CD4-positive, CD25-positive, alpha-beta regulatory T cell (primary cell): ENCODE measurements at regions not wholly inside any gene's neighbourhood (a gene's known extent, or its start where the extent isn't known, plus 50 kb on each side); places are given as distances from the start of the nearest gene placed in this dataset.

ENCODE experiments used
- ATAC-seq, 2 donors: fragments of 150-1000 bp; cut with Tn5 transposase; one replicate each; pipeline ENCODE4 v1.10.0; 2021; ENCODE audit warnings: low read depth in 2 of 2, moderate number of reproducible peaks in 2 of 2, moderate library complexity in 1 of 2
- DNase-seq, 3 donors: peaks; one replicate each; pipeline versions ENCODE4 v3.0.0 to v3.0.0-alpha.2; 2012 to 2022; ENCODE audit warnings: mixed read lengths in 1 of 3
- H3K27ac ChIP-seq: one replicate; pipeline ENCODE4 v1.7.0; 2013; ENCODE audit warnings: mild to moderate bottlenecking, low read length; ENCODE audit not compliant: insufficient read depth, poor library complexity, severe bottlenecking
- H3K27me3 ChIP-seq: one replicate; pipeline ENCODE4 v1.7.0; 2013; ENCODE audit warnings: low read length; ENCODE audit not compliant: control insufficient read depth, insufficient read depth
- H3K36me3 ChIP-seq: one replicate; pipeline ENCODE4 v1.7.0; 2013; ENCODE audit warnings: mild to moderate bottlenecking, low read length, moderate library complexity; ENCODE audit not compliant: control insufficient read depth, insufficient read depth
- H3K4me1 ChIP-seq: 2 replicates; pipeline ENCODE4 v1.7.0; 2013; ENCODE audit warnings: mild to moderate bottlenecking, low read length; ENCODE audit not compliant: insufficient read depth, control insufficient read depth, poor library complexity, severe bottlenecking
- H3K4me3 ChIP-seq: one replicate; pipeline ENCODE4 v1.7.0; 2013; ENCODE audit warnings: low read depth, mild to moderate bottlenecking, low read length, moderate library complexity
- H3K9me3 ChIP-seq, 2 experiments: 1 replicate in 1 of 2; 2 replicates in 1 of 2; pipeline ENCODE4 v1.7.0; 2013; ENCODE audit warnings: low read length in 2 of 2, mild to moderate bottlenecking in 1 of 2, moderate library complexity in 1 of 2; ENCODE audit not compliant: control insufficient read depth in 2 of 2
- H3K27ac Mint-ChIP-seq, 3 donors: one replicate each; pipeline ENCODE4 v1.8.0; 2020 to 2022; ENCODE audit warnings: mild to moderate bottlenecking in 3 of 3, mixed read lengths in 3 of 3, moderate library complexity in 2 of 3
- H3K27me3 Mint-ChIP-seq: one replicate; pipeline ENCODE4 v1.8.0; 2022; ENCODE audit warnings: mild to moderate bottlenecking, mixed read lengths
- H3K36me3 Mint-ChIP-seq: one replicate; pipeline ENCODE4 v1.8.0; 2020; ENCODE audit warnings: mixed read lengths
- H3K4me1 Mint-ChIP-seq, 4 donors: one replicate each; pipeline ENCODE4 v1.8.0; 2020 to 2022; ENCODE audit warnings: mixed read lengths in 4 of 4, mild to moderate bottlenecking in 1 of 4
- H3K4me3 Mint-ChIP-seq, 4 donors: one replicate each; pipeline ENCODE4 v1.8.0; 2020 to 2022; ENCODE audit warnings: mild to moderate bottlenecking in 4 of 4, mixed read lengths in 4 of 4, moderate library complexity in 3 of 4
- H3K9me3 Mint-ChIP-seq, 7 donors: one replicate each; pipeline ENCODE4 v1.8.0; 2020 to 2022; ENCODE audit warnings: mixed read lengths in 7 of 7, mild to moderate bottlenecking in 3 of 7, moderate library complexity in 2 of 7

DNA sequence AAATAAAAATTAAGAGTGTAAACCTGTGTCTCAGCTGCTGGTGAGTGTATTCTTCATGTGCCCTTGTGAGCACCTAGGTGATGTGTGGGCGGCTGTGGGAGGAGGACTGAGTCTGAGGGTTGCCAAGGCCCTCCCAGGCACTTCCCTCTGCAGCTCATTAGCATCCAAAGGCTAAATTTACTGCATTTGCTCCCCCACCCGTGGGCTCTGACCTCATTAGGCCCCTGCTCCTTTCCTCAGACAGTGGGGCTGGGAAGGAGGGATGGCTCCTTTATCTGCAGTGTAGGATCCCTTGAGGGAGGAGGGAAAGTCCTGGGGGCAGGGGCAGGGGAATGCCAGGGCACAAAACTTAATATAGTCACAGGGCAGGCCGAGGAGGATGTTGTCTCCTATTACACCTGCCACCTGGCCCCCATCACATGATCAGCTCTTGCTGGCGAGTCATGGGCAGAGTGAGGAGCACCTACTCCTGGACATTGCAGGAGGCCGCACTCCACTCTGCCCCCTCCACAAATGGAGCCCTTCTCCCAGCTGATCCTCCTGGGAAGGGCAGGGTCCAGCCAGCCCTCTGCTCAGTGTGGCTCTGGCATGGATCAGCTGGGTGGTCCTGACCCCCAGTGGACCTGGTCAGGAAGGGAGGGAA is 133.2 kb downstream of the MRPL14 start:
- no peaks in the 10 kb centered on the region for H3K36me3 ChIP-seq
- H3K4me3 ChIP-seq = no peak overlapping the region
- Mint-ChIP-seq H3K27ac (no peak overlapping the region), H3K4me3 (no peak overlapping the region), H3K36me3 (no peaks in the 10 kb centered on the region), H3K27me3 (peaks cover 5% of the 10 kb centered on the region), H3K4me1 (no peaks in the 10 kb centered on the region), H3K9me3 (no peaks in the 10 kb centered on the region)
- H3K4me1 ChIP-seq = no peaks in the 10 kb centered on the region
- DNase-seq (no peak), ATAC-seq (no peak)
- no peaks in the 10 kb centered on the region for H3K27me3 ChIP-seq
- H3K9me3 ChIP-seq = no peaks in the 10 kb centered on the region
- no peak overlapping the region for H3K27ac ChIP-seq

GRCh38 chr6:43992783-43993644 is 134.2 kb downstream of the MRPL14 start:
- DNase-seq = no peak
- Histone ChIP-seq H3K4me3 (no peak overlapping the region), H3K36me3 (no peaks in the 10 kb centered on the region), H3K27me3 (no peaks in the 10 kb centered on the region), H3K27ac (no peak overlapping the region), H3K4me1 (no peaks in the 10 kb centered on the region), H3K9me3 (no peaks in the 10 kb centered on the region)
- Mint-ChIP-seq H3K27ac (no peak overlapping the region), H3K36me3 (no peaks in the 10 kb centered on the region), H3K4me3 (no peak overlapping the region), H3K9me3 (no peaks in the 10 kb centered on the region), H3K4me1 (no peaks in the 10 kb centered on the region), H3K27me3 (no peaks in the 10 kb centered on the region)
- no peak for ATAC-seq

DNA sequence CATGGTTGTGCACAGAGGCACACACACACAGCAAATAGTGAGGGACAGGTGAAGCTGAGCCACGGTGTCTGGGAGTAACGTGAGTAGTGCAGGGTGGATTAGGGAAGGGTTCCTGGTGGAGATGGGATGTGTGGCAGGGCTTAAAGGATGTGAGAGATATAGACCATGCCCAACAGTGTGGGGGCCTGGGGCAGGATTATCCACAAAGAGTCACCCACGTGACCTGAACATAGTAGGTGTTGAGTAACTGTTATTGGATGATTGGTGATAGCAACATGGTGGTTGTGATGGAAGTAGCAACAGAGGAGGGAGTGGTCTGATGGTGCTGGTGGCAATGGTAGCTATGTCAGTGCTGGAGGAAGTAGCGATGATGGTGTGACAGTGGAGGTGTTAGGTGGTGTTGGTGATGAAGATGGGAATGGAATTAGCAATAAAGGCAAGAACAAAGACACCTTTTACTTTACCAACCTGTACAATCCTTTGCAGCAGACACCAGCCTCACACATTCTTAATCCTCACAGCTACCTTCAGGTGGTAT is 135.1 kb downstream of the MRPL14 start:
- H3K9me3 ChIP-seq = no peaks in the 10 kb centered on the region
- DNase-seq (no peak), ATAC-seq (no peak)
- no peak overlapping the region for H3K4me3 ChIP-seq
- Mint-ChIP-seq H3K36me3 (no peaks in the 10 kb centered on the region), H3K9me3 (no peaks in the 10 kb centered on the region), H3K4me3 (no peak overlapping the region), H3K27me3 (no peaks in the 10 kb centered on the region), H3K27ac (no peak overlapping the region), H3K4me1 (no peaks in the 10 kb centered on the region)
- H3K36me3 ChIP-seq = no peaks in the 10 kb centered on the region
- H3K27me3 ChIP-seq = no peaks in the 10 kb centered on the region
- no peak overlapping the region for H3K27ac ChIP-seq
- no peaks in the 10 kb centered on the region for H3K4me1 ChIP-seq

DNA sequence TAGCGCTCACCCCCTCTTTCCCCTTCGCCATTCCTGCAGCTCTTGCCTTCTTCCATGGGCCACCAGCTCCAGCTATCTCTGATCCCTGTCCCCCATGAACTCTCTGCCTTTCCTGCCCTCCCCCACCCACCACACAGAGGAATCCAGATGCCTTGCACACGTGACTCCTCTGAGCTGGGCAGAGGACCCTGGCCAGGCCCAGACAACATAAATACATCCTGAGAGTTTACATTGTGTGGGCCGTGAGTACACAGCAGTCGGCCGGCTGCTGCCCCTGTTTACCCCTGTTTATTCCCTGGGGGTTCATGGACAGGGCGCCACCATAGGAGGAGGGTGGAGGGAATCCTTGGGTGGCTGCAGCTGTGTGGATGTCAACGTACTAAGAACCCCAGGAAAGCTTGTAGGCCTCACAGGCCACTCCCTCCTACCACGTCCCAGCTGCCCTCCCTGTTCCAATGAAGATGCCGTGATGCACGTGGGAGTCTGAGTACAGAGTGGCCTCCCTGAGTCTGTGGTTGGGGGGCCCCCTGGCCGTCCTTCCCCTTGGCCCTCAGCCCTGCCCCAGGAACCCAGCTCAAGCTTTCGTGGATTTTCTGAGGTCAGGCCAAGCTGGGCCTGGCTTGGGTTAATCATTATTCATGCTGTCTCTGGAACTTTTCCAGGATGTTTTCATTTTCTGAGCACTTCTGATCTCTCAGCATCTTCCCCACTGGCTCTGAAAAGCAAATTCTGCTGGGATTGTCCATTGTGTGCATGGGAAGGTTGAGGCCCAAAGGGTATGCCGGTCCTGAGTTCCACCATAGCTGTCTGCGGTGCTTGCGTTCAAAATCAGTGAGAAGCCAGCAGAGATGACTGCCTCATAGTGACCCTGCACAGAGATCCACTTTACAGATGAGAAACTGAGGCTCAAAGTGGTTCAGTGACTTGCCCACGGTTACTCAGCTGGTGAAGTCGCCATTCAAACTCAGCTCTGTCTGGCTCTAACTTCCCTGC is 136.3 kb downstream of the MRPL14 start:
- no peaks in the 10 kb centered on the region for H3K27me3 ChIP-seq
- no peaks in the 10 kb centered on the region for H3K27me3 Mint-ChIP-seq
- no peak for DNase-seq

DNA sequence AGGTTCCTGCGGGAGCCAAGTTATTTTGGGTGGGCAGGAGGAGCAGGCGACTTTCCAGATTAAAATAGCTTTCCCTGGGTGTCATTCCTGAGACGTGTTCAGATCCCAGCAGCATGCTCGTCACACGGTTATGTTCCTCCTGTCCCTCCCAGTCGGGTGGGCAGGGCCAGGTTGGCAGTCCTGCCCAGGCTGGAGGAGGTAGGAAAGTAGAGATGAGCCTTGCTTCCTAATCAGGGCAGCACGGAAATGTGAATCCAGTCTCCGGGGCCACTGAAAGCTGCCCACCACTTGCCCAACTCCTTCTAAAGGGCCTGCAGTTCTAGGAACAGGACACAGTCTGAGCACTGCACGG is 137.0 kb downstream of the MRPL14 start:
- Mint-ChIP-seq H3K4me1 (no peaks in the 10 kb centered on the region), H3K4me3 (no peak overlapping the region), H3K27me3 (no peaks in the 10 kb centered on the region), H3K9me3 (no peaks in the 10 kb centered on the region), H3K36me3 (no peaks in the 10 kb centered on the region), H3K27ac (no peak overlapping the region)
- Histone ChIP-seq H3K9me3 (no peaks in the 10 kb centered on the region), H3K27me3 (no peaks in the 10 kb centered on the region), H3K36me3 (no peaks in the 10 kb centered on the region), H3K27ac (no peak overlapping the region), H3K4me1 (no peaks in the 10 kb centered on the region), H3K4me3 (no peak overlapping the region)
- ATAC-seq = no peak
- no peak for DNase-seq

More for the DNA sequence above, 136.3 kb downstream of the MRPL14 start:
- H3K4me3 ChIP-seq = no peak overlapping the region
- ATAC-seq = no peak
- H3K9me3 ChIP-seq = no peaks in the 10 kb centered on the region
- H3K36me3 ChIP-seq = no peaks in the 10 kb centered on the region
- Mint-ChIP-seq H3K4me1 (no peaks in the 10 kb centered on the region), H3K36me3 (no peaks in the 10 kb centered on the region), H3K27ac (no peak overlapping the region), H3K4me3 (no peak overlapping the region), H3K9me3 (no peaks in the 10 kb centered on the region)
- no peak overlapping the region for H3K27ac ChIP-seq
- no peaks in the 10 kb centered on the region for H3K4me1 ChIP-seq

- ATAC-seq = no peak
- H3K27ac ChIP-seq = no peak overlapping the region
Measured at GRCh38 chr6:43989581-43990146, 137.6 kb downstream of the MRPL14 start.

DNA sequence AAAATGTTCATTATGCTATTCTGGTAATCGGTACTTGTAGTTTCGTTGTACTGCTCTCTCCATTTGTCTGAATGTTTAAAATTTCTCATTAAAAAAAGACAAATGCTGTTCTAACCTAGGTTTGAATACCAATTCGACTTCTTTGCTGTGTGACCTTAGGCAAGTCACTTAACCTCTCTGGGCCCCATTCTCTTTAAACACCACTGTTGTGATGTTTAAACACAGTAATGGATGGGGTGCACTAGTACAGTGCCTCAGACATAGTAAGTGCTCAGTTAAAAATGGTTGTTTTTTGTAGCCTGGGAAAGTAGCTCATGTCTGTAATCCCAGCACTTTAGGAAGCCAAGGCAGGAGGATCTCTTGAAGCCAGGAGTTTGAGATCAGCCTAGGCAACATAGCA is 138.5 kb downstream of the MRPL14 start:
- Histone ChIP-seq H3K4me1 (no peaks in the 10 kb centered on the region), H3K36me3 (no peaks in the 10 kb centered on the region), H3K9me3 (no peaks in the 10 kb centered on the region), H3K4me3 (no peak overlapping the region), H3K27me3 (no peaks in the 10 kb centered on the region), H3K27ac (no peak overlapping the region)
- Mint-ChIP-seq H3K27ac (no peak overlapping the region), H3K4me3 (no peak overlapping the region), H3K9me3 (no peaks in the 10 kb centered on the region), H3K4me1 (no peaks in the 10 kb centered on the region), H3K27me3 (no peaks in the 10 kb centered on the region), H3K36me3 (no peaks in the 10 kb centered on the region)
- ATAC-seq (no peak), DNase-seq (no peak)

More at GRCh38 chr6:43989581-43990146, 137.6 kb downstream of the MRPL14 start:
- Mint-ChIP-seq H3K4me1 (no peaks in the 10 kb centered on the region), H3K36me3 (no peaks in the 10 kb centered on the region), H3K4me3 (no peak overlapping the region), H3K9me3 (no peaks in the 10 kb centered on the region), H3K27me3 (no peaks in the 10 kb centered on the region), H3K27ac (no peak overlapping the region)
- Histone ChIP-seq H3K9me3 (no peaks in the 10 kb centered on the region), H3K27me3 (no peaks in the 10 kb centered on the region), H3K36me3 (no peaks in the 10 kb centered on the region), H3K4me3 (no peak overlapping the region), H3K4me1 (no peaks in the 10 kb centered on the region)
- DNase-seq = no peak
